NCI-H510A (cell line): ENCODE measurements at regions not wholly inside any gene's neighbourhood (a gene's known extent, or its start where the extent isn't known, plus 50 kb on each side); places are given as distances from the start of the nearest gene placed in this dataset.

Experiments used
- DNase-seq: peaks from one replicate; lab custom pipeline; 2025; lab: John Stamatoyannopoulos, UW

GRCh38 chr16:73214825-73215677 is 167.1 kb upstream of the ZFHX3 start:
- no peak for DNase-seq

GRCh38 chr16:73213732-73214455 is 166.0 kb upstream of the ZFHX3 start:
- no peak for DNase-seq

- DNase-seq, result no peak
Observed at GRCh38 chr16:73212431-73212830, 164.5 kb upstream of the ZFHX3 start.

GRCh38 chr16:73210686-73211085 is 162.8 kb upstream of the ZFHX3 start:
- DNase-seq, result no peak

GRCh38 chr16:73210084-73210483 is 162.2 kb upstream of the ZFHX3 start:
- DNase-seq, result no peak

- DNase-seq, result no peak
Observed at GRCh38 chr16:73209190-73209589, 161.3 kb upstream of the ZFHX3 start.

GRCh38 chr16:73206151-73206707 is 158.3 kb upstream of the ZFHX3 start:
- DNase-seq, result no peak

GRCh38 chr16:73205153-73205886 is 157.4 kb upstream of the ZFHX3 start:
- no peak for DNase-seq

- DNase-seq, result no peak
Observed at GRCh38 chr16:73204359-73205152, 156.6 kb upstream of the ZFHX3 start.

- DNase-seq, result no peak
Observed at GRCh38 chr16:73202161-73202729, 154.3 kb upstream of the ZFHX3 start.

GRCh38 chr16:73199214-73199613 is 151.3 kb upstream of the ZFHX3 start:
- DNase-seq, result no peak

GRCh38 chr16:73198481-73198880 is 150.6 kb upstream of the ZFHX3 start:
- no peak for DNase-seq

GRCh38 chr16:73197598-73197997 is 149.7 kb upstream of the ZFHX3 start:
- no peak for DNase-seq

GRCh38 chr16:73196670-73197069 is 148.7 kb upstream of the ZFHX3 start:
- DNase-seq, result peak; percentile 45

- no peak for DNase-seq
Observed at GRCh38 chr16:73193464-73193863, 145.5 kb upstream of the ZFHX3 start.

- no peak for DNase-seq
Observed at GRCh38 chr16:73192232-73192894, 144.4 kb upstream of the ZFHX3 start.

- no peak for DNase-seq
Observed at GRCh38 chr16:73191660-73192046, 143.7 kb upstream of the ZFHX3 start.

- DNase-seq, result no peak
Observed at GRCh38 chr16:73190688-73191659, 143.0 kb upstream of the ZFHX3 start.

GRCh38 chr16:73190256-73190655 is 142.3 kb upstream of the ZFHX3 start:
- no peak for DNase-seq
